HG02678 (cell line): ENCODE measurements at regions not wholly inside any gene's neighbourhood (a gene's known extent, or its start where the extent isn't known, plus 50 kb on each side); places are given as distances from the start of the nearest gene placed in this dataset.

Experiments used
- ATAC-seq: cut with Tn5 transposase; IDR thresholded peaks from one replicate; pipeline ENCODE4 v1.9.1; 2021; ENCODE audit warnings: mild to moderate bottlenecking, moderate library complexity; ENCODE audit not compliant: unreplicated experiment

DNA sequence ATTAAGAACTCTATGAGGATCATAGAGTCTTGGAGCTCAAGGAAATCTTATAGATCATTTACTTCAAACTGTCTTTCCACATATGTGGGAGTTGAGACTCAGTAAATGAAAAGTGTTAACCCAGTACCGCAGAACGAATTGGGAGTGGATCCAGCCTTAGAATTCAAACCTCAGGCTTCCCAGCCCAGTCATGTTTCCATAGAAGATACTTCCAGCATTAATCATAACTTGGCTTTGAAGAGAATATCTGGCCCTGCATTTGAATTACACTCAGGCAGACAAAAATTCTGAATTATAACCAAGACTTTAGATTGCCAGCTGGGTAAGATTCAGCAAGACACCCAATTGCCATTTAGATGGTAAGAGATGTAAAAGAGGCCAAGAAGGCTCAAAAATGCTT lies 972.0 kb downstream of the TUSC7 start:
- no peak for ATAC-seq

- no peak for ATAC-seq
These were observed 977.5 kb downstream of the TUSC7 start for GRCh38 chr3:117687096-117687495.

DNA sequence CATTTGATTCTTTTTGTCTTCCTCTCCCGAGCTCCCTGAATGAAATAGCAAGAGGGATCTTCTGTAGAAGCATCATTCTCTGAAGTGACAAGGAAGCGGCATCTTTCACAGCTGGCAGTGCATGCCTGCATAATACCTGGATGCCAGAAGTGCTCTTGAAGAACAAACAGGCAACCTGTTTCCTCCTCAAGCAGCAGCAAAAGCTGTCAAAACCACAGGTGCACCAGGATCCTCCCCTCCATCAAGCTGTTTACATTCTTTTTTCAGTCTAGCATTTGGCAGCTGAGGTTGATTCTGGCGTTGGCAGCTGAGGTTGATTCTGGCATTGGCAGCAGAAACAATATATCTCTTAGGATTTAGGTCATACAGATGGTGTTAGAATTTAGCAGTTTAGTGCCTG lies 979.0 kb downstream of the TUSC7 start:
- ATAC-seq = no peak

- no peak for ATAC-seq
These were observed 981.9 kb downstream of the TUSC7 start for GRCh38 chr3:117691526-117691925.

- no peak for ATAC-seq
These were observed 982.9 kb downstream of the TUSC7 start for GRCh38 chr3:117692416-117692995.

DNA sequence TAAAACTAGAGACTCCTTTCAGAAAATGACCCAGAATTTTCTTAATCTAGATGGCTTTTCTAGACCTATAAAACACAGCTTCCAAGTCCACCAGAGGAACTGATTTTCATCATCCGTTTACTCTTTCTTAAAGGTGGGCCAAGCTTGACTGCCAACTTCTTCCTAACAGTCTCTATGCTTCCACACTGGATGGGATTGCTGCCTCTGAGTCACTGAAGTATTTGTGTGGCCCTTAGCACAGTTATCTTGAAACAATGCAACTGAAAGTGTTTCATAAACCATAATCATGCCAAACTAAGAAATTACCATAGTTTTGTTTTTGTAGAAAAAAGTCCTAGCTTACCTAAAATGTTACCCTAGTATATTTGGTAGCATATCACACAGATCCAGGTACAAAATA lies 985.7 kb downstream of the TUSC7 start:
- ATAC-seq = no peak

DNA sequence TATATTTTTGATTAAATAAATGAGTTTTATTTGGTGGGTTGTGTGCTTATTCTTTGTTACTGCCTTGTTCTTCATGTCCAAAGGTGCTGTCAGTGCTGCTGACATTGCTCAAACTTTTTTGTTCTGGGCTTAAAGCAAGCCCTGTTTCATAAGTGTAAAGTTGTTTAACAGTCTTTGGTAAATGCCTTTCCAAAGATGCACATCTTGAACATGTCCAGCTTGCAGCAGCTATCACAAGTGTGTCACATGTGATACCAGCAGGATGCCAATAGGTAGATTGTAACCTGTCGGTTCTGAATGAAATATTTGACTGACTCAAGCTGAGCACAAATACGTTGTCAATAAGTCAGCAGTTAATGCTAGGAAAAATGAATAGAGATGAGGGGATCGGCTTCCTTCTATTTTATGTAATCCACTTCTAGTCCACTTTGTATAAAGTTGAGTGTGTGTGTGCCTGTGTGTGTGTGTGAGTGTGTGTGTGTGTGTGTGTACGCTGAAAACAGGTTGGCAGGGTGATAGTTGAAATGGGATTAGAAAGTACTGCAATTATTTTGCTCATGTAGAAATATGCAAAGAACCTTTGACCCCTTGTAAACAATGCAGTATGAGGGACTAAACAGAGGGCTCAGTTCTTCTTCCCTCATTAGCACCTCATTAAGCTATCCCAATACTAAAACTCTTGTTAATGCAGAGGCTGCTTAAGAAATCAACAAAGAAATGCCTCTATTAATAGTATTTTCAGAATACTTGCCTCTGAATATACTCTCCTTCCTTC lies 986.5 kb downstream of the TUSC7 start:
- no peak for ATAC-seq

DNA sequence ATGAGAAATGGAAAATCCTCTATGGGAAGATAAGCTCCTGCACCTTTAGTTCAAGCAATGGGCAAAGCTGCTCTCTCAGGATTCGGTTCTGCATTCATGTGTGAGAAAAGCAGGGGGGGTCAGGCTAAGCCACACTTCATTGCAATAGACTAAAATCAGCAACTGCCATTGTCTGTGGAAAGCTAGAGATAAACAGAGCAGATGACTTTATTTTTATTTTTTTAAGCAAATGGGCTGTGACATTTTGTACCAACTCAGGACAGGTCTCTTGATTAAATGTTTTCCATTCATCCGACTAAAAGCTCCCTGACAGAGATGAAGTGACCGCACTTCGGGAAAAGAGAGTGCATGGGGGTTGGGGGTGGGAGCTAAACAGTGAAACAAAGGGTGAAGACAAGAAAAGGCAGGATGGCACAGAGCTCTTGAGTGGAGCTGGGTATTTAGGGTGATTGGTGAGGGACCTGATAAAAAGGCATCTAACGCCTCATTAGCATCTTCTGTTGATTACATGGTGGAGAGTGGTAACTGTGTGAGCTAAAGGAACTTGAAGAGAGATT lies 987.4 kb downstream of the TUSC7 start:
- ATAC-seq = no peak

GRCh38 chr3:117699058-117699457 lies 989.5 kb downstream of the TUSC7 start:
- ATAC-seq = no peak

GRCh38 chr3:117700573-117701360 lies 991.2 kb downstream of the TUSC7 start:
- ATAC-seq = no peak

DNA sequence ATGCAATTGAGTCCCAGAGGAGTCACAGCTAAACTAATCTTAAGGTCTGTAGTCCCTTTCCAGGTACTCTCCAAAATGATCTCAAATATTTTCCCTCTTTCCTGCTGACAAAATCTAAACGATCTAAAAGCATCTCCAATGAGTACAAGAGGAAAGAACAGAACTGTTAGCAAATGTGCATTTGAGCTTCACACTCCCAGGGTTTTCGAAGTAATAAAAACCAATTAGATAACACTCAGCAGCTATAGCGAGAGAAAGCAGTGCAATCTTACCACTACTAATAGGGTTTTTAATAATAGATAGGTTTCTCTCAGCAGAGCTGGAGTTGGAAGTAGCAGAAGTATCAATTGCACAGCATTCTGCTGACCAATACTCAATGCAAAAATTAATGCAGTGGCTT lies 995.4 kb downstream of the TUSC7 start:
- no peak for ATAC-seq

DNA sequence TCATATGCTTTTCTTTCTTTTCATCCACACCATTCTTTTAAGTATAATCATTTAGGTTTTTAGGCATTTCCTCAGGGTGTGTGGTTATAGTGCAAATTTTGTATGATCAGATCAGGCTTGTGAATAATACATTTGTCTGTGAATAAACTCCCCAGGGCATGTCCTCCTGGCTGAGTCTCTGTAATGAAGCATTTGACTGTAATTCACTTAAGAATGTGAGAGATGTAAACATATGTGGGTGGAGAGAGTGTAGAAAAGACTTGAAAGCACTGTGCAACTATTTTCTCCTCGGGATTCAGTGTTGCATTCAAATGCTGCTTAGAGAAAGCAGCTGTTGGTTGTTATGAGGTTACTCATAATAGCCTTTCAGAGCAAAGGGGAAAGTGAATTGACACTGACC lies 996.5 kb downstream of the TUSC7 start:
- ATAC-seq = no peak

DNA sequence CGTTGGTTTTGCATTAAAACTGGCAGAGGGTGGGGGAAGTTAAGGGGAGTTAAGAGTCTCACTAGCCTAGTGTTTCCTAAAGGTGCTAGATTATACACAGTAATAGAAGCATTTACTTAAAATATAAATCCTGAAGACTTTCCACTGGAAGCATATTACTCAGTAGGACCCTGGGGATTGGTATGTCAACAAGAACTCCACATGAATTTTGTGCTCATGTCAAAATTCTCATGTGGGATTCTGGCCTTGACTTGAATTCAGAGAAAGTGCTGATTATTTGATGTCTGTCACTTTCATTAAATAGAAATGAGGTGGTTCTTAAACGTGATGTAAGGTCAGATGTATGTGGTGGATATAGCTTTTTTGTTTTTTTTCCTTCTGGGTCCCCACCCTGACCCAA lies 997.2 kb downstream of the TUSC7 start:
- no peak for ATAC-seq

DNA sequence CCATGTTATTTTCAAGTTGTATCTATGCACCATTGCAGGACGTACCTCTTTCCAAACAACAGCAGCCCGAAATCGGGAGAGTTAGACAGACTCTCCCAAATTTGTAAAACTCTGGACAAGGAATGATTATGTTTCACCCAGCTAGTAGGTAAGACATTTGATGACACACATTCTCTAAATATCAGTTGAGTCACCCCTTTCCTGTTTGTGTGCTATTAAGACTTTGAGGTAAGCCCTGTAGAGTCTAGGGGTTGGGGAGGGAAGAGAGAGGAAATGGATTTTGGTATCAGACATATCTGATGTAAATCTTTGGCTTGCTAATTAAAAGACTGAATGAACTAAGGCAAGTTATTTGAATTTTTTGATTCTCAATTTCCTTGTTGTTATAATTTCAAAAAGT lies 999.0 kb downstream of the TUSC7 start:
- no peak for ATAC-seq

DNA sequence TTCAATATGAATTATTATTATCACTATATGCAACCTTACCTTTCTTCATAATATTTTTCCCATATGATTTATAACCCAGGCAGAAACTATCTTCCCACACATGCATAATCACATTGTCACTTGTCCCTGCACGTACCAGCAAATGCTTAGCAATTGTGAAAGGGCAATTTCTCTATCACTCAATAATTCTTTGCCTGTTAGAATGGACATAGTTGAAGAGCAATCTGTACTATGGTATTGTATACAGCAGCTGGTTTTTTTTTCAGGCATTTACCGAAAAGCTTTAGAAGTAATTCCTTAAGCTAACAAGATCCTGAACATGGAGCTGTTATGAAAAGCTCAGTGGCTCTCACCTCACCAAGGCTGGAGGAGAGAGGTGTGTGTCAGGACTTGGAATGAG lies 999.5 kb downstream of the TUSC7 start:
- ATAC-seq = no peak

- ATAC-seq = no peak
These were observed 1000.9 kb downstream of the TUSC7 start for GRCh38 chr3:117710501-117710900.

DNA sequence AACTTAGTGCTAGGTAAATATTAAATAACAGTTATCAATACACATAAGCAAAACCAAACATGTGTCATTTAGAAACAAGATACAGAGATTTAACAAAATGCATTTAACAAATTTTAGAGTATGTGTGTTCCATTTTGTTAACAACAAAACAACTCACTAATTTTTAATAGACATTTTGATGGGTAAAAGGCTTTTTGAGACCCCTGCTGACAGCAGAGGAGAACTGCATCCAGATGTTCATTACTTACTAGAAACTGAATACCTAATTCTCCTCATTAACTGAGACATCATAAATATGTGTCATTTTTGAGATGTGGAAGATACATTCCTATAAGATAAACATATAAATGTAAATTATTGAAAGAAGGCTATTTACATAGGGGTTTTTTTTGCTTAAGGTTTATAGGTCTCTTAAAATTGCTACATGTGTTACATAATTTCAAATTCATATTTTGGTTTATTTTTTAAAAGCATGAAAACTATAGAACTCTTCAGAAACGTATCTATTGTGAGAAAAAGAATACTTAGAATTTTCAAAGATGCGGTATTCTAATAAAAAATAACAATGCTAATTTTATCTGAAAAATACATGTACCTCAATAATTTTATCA lies 1009.8 kb downstream of the TUSC7 start:
- ATAC-seq = peak; percentile 74

DNA sequence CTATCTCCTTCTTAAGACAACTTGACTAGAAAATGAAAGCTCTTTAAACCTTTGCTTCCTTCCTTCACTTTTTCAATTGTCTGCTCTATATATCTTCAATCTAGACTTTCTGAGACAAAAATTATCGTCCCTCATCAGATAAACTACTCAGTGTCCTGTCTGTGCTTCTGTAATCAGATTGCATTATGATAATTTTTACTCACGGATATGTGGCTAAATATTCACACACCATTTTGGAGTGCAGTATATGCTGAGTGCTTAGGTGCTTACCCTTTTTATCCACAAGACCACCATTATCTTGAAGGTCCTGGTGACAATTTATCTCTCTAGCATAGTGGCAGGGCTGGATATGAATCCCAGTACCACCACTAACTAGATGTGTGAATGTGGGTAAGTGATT lies 1012.3 kb downstream of the TUSC7 start:
- no peak for ATAC-seq

GRCh38 chr3:117722856-117723255 lies 1013.3 kb downstream of the TUSC7 start:
- no peak for ATAC-seq

DNA sequence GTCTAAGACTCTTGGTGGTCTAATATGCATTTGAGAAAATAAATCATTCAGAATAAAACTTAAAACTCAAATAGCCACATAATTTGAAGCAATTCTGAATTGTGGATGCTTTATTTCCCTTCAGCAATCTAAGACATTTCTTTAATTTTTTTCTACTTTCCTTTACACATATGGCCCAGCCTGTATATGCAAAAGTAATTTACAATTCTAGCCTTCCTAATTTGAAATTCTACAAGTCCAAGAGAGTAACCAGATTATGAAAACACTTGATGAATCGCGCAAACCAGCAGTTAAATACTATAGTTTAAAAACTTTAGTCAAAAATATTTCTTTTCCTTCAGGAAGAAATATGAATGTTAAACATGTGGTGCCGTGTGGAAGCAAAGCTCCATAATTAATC lies 1014.2 kb downstream of the TUSC7 start:
- ATAC-seq = no peak

DNA sequence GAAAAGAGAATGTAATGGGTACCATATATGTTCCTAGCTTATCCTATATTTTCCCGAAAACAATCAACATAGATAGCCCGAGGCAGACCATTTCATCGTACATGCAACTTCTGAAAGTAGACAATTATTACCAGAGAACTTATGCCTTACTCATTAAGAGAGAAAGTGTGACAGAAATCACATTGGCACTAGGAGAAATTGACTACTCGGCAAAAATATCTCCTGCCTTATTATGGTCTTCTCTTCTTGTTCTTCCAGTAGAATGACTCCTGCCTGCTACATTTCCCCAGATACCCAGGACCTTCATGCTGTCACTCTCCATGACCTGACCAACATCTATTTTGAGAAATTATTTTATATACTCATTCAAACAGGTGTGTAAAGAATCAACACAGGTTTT lies 1015.7 kb downstream of the TUSC7 start:
- ATAC-seq = no peak
